OCI-LY7 (cell line): ENCODE measurements at regions not wholly inside any gene's neighbourhood (a gene's known extent, or its start where the extent isn't known, plus 50 kb on each side); places are given as distances from the start of the nearest gene placed in this dataset.

Source experiments
- BruUV-seq: library from RNA; stranded (reverse); fragments of 400-500 nt; replicated peaks from 2 replicates; lab custom pipeline; 2021; lab: Mats Ljungman, UMichigan
- CTCF ChIA-PET: fragments of 300-600 bp; sonication (Branson Sonifier 250); formaldehyde crosslinking; loops from one replicate; lab custom pipeline; 2022; ENCODE audit warnings: antibody characterized with exemption; ENCODE audit not compliant: unreplicated experiment; lab: Charles Lee
- POLR2A ChIA-PET: fragments of 300-600 bp; sonication (Branson Sonifier 250); formaldehyde crosslinking; loops from one replicate; lab custom pipeline; 2022; ENCODE audit warnings: antibody characterized with exemption; lab: Charles Lee
- DNase-seq: peaks from one replicate; pipeline ENCODE4 v3.0.0-alpha.2; 2015; ENCODE audit warnings: low spot score
- H2AFZ ChIP-seq: fragments of 200-600 bp; sonication (generic), shearing (Covaris generic); 2 replicates; pipeline ENCODE4 v1.6.1; 2014; ENCODE audit warnings: mild to moderate bottlenecking, antibody characterized with exemption, low read length, moderate library complexity
- H3K27ac ChIP-seq: fragments of 200-600 bp; sonication (generic); 2 replicates; pipeline ENCODE4 v1.5.1; 2014; ENCODE audit warnings: mixed run types, low read depth, mild to moderate bottlenecking, moderate library complexity, low read length, inconsistent platforms; ENCODE audit not compliant: poor library complexity, severe bottlenecking
- H3K36me3 ChIP-seq: fragments of 200-600 bp; sonication (generic); 2 replicates; pipeline ENCODE4 v1.6.1; 2014; ENCODE audit warnings: mild to moderate bottlenecking, antibody characterized with exemption, low read length, moderate library complexity, mixed read lengths; ENCODE audit not compliant: insufficient read depth
- H3K4me1 ChIP-seq: fragments of 200-600 bp; sonication (generic); 2 replicates; pipeline ENCODE4 v1.5.1; 2014; ENCODE audit warnings: mild to moderate bottlenecking, low read length; ENCODE audit not compliant: insufficient read depth, poor library complexity, severe bottlenecking
- H3K4me2 ChIP-seq: fragments of 200-600 bp; sonication (generic); 2 replicates; pipeline ENCODE4 v1.6.1; 2014; ENCODE audit warnings: mild to moderate bottlenecking, low read length
- H3K4me3 ChIP-seq: fragments of 200-600 bp; sonication (generic); 2 replicates; pipeline ENCODE4 v1.5.1; 2014; ENCODE audit warnings: mild to moderate bottlenecking, low read depth, low read length; ENCODE audit not compliant: poor library complexity, severe bottlenecking
- H3K79me2 ChIP-seq: fragments of 200-600 bp; sonication (generic); 2 replicates; pipeline ENCODE4 v1.6.1; 2016; ENCODE audit warnings: low read depth, mild to moderate bottlenecking, low read length, moderate library complexity, mixed read lengths; ENCODE audit not compliant: insufficient read depth
- H3K9me2 ChIP-seq: fragments of 200-600 bp; sonication (generic); 2 replicates; pipeline ENCODE4 v1.6.1; 2016; ENCODE audit warnings: mild to moderate bottlenecking, low read length, mixed read lengths; ENCODE audit not compliant: insufficient read depth
- H3K9me3 ChIP-seq: fragments of 200-600 bp; sonication (generic); 2 replicates; pipeline ENCODE4 v1.6.1; 2014; ENCODE audit warnings: mild to moderate bottlenecking, mixed run types, low read length, mixed read lengths
- H4K20me1 ChIP-seq: fragments of 200-600 bp; sonication (generic); 2 replicates; pipeline ENCODE4 v1.6.1; 2014; ENCODE audit warnings: mild to moderate bottlenecking, antibody characterized with exemption, low read length, moderate library complexity, mixed read lengths; ENCODE audit not compliant: insufficient read depth
- EZH2phosphoT487 ChIP-seq: fragments of 200-600 bp; sonication (generic); IDR thresholded peaks from 2 replicates; pipeline ENCODE4 v1.6.1; 2018; ENCODE audit warnings: low read depth, borderline replicate concordance, mild to moderate bottlenecking, mixed run types, antibody characterized with exemption, low read length, moderate library complexity, mixed read lengths
- intact Hi-C: fragments of 100-400 bp; cut with micrococcal nuclease; formaldehyde crosslinking; loops from one replicate; pipeline ENCODE4 v1.10.0; 2022; ENCODE audit not compliant: unreplicated experiment
- TF ChIP-seq, protein P1 (sequence below): fragments of 200-600 bp; sonication (generic); conservative IDR thresholded peaks from 2 replicates; pipeline ENCODE4 v1.5.1; 2014; ENCODE audit warnings: mild to moderate bottlenecking, antibody characterized with exemption, low read length, moderate library complexity, mixed read lengths

DNA sequence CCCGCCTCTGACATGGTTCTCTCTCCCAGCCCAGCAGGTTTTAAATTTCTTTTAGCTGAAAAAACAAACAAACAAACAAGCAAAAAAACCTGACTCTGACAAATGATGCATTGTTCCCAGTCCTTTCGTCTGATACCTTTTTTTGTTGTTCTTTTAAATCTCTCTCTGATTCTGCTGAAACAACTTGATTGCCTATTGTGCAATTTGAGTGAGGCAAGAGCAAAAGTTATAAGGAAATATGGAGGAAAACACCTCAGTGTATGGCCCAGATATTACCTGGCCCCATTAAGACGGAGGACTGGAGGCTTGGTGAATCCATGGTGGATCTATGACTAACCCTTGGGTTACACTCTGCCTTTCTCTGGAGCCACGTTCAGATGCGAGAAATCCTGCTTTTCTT, 164.0 kb downstream of the MELK start:
- no peaks in the 10 kb centered on the region for H4K20me1 ChIP-seq
- no peak overlapping the region for H3K4me2 ChIP-seq
- no peaks in the 10 kb centered on the region for H3K9me3 ChIP-seq
- BruUV-seq = no TSS peak
- no peak overlapping the region for H2AFZ ChIP-seq
- ChIA-PET POLR2A (no interaction called here), CTCF (no interaction called here)
- no peak for DNase-seq
- H3K36me3 ChIP-seq = no peaks in the 10 kb centered on the region
- H3K27ac ChIP-seq = no peak overlapping the region
- H3K79me2 ChIP-seq = no peaks in the 10 kb centered on the region
- intact Hi-C loops = no loop called here
- H3K4me3 ChIP-seq = no peak overlapping the region
- TF ChIP-seq EZH2phosphoT487 = no peak
- TF ChIP-seq, protein P1, sequence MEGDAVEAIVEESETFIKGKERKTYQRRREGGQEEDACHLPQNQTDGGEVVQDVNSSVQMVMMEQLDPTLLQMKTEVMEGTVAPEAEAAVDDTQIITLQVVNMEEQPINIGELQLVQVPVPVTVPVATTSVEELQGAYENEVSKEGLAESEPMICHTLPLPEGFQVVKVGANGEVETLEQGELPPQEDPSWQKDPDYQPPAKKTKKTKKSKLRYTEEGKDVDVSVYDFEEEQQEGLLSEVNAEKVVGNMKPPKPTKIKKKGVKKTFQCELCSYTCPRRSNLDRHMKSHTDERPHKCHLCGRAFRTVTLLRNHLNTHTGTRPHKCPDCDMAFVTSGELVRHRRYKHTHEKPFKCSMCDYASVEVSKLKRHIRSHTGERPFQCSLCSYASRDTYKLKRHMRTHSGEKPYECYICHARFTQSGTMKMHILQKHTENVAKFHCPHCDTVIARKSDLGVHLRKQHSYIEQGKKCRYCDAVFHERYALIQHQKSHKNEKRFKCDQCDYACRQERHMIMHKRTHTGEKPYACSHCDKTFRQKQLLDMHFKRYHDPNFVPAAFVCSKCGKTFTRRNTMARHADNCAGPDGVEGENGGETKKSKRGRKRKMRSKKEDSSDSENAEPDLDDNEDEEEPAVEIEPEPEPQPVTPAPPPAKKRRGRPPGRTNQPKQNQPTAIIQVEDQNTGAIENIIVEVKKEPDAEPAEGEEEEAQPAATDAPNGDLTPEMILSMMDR = no peak
- H3K9me2 ChIP-seq = no peaks in the 10 kb centered on the region
- peaks cover 9% of the 10 kb centered on the region for H3K4me1 ChIP-seq

DNA sequence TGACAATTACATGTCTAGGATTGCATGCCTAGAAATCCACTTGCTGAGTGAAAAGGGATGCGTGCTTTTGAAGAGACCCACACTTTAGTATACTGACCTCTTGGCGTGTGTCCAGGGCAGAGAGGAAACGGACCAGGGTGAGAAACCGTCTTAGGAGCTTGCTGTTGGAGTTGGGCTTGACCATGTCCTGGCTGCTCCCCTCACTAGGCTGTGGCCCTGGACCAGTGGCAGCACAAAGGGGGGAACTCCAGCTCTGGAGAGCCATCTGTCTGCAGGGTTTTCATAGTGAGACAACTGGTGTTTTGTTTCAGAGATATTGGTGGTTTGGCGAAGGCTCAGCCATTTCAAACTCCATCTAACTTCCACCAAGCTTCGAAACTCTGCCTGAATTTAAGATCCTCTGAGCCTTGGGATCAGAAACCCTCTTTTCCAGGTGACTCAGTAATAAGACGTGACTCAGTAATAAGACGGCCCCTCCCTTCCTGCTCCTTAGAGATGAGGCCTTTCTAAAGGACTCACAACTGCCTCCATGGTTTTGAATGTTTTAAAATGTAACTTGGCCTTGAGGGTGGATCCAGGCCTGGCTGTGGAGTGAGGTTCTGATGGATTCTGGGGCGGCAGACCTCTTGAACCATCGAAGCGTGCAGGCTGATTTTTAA, 165.8 kb downstream of the MELK start:
- H3K4me3 ChIP-seq = no peak overlapping the region
- ChIA-PET CTCF (interaction anchor here (0.6 kb wide), 1 partner anchor 91 kb away, joined by 3 read pairs; no protein-coding TSS in a partner anchor), POLR2A (interaction anchor here (0.5 kb wide), 1 partner anchor 607 kb away, joined by 4 read pairs; no protein-coding TSS in a partner anchor)
- no peaks in the 10 kb centered on the region for H3K9me2 ChIP-seq
- intact Hi-C loops = no loop called here
- H3K4me1 ChIP-seq = peaks cover 7% of the 10 kb centered on the region
- H4K20me1 ChIP-seq = no peaks in the 10 kb centered on the region
- H3K4me2 ChIP-seq = no peak overlapping the region
- no peaks in the 10 kb centered on the region for H3K9me3 ChIP-seq
- H2AFZ ChIP-seq = no peak overlapping the region
- no peak overlapping the region for H3K27ac ChIP-seq
- TF ChIP-seq, protein P1 = no peak
- TF ChIP-seq EZH2phosphoT487 = no peak
- H3K36me3 ChIP-seq = no peaks in the 10 kb centered on the region
- no peaks in the 10 kb centered on the region for H3K79me2 ChIP-seq
- BruUV-seq = no TSS peak
- no peak for DNase-seq

DNA sequence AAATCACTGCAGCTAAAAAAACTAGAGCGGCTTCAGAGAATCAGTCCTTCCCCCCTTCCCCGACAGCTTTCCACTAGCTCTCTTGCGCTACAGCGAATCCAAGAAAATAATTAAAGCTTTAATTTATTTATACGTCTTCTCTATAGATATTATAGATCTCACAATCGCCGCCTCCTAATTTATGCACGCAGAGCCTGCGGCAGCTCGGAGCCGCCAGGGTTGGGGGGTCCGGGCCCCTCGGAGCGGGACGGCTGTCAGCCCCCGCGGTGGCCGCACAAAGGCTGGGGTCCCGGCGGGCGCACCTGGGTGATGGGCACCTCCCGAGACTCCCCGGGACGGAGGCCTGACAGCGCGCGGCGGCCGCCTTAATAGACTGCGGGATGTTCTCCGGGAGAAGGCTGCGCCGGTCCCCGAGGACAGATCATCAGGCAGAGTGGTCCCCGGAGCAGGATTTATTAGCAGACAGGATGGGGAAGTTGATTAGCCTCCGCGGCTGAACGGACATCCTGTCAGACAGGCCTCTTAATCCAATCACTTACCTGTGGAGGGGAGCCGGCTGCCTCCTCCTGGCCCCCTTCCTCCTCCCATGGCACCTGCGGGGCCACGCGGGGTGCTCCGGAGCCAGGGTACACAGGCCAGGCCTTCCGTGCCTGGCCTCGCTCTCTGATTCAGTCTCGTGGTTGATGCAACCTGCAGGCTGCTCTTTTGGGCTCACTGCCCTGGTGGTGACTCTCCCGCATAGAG, 166.8 kb downstream of the MELK start:
- TF ChIP-seq EZH2phosphoT487 = no peak
- TF ChIP-seq, protein P1 = no peak
- Histone ChIP-seq H3K9me3 (no peaks in the 10 kb centered on the region), H3K79me2 (no peaks in the 10 kb centered on the region), H2AFZ (no peak overlapping the region), H3K4me1 (peaks cover 7% of the 10 kb centered on the region), H4K20me1 (no peaks in the 10 kb centered on the region), H3K27ac (no peak overlapping the region), H3K4me3 (no peak overlapping the region), H3K4me2 (no peak overlapping the region), H3K36me3 (no peaks in the 10 kb centered on the region), H3K9me2 (no peaks in the 10 kb centered on the region)
- POLR2A ChIA-PET = no interaction called here
- intact Hi-C loops = no loop called here
- DNase-seq = no peak
- CTCF ChIA-PET = no interaction called here
- BruUV-seq = no TSS peak
